HG03520 (cell line): ENCODE measurements at regions not wholly inside any gene's neighbourhood (a gene's known extent, or its start where the extent isn't known, plus 50 kb on each side); places are given as distances from the start of the nearest gene placed in this dataset.
"Not testable (repeated sequence)": the region's sequence is repeated elsewhere in the genome, so short reads cannot be mapped to it uniquely, and the experiment has no call there.

Experiments
- ATAC-seq: cut with Tn5 transposase; IDR thresholded peaks from one replicate; pipeline ENCODE4 v1.9.1; 2021; ENCODE audit warnings: mild to moderate bottlenecking, moderate library complexity; ENCODE audit not compliant: unreplicated experiment

GRCh38 chr3:155995525-155996370, 124.6 kb upstream of the KCNAB1 start:
- ATAC-seq = peak; percentile 61

- ATAC-seq = no peak
Observed at GRCh38 chr3:155996882-155997281, 123.5 kb upstream of the KCNAB1 start.

GRCh38 chr3:155998173-155998572, 122.2 kb upstream of the KCNAB1 start:
- ATAC-seq = not testable (repeated sequence)

GRCh38 chr3:156005736-156006135, 114.6 kb upstream of the KCNAB1 start:
- no peak for ATAC-seq

GRCh38 chr3:156010829-156011228, 109.5 kb upstream of the KCNAB1 start:
- ATAC-seq = no peak

GRCh38 chr3:156014489-156014888, 105.9 kb upstream of the KCNAB1 start:
- ATAC-seq = no peak

GRCh38 chr3:156016902-156017301, 103.5 kb upstream of the KCNAB1 start:
- no peak for ATAC-seq

- no peak for ATAC-seq
Observed at GRCh38 chr3:156017352-156018030, 102.9 kb upstream of the KCNAB1 start.

GRCh38 chr3:156024904-156025533, 95.4 kb upstream of the KCNAB1 start:
- no peak for ATAC-seq

GRCh38 chr3:156029208-156029607, 91.2 kb upstream of the KCNAB1 start:
- ATAC-seq = no peak

- ATAC-seq = no peak
Observed at GRCh38 chr3:156030723-156031122, 89.7 kb upstream of the KCNAB1 start.

GRCh38 chr3:156033428-156033827, 87.0 kb upstream of the KCNAB1 start:
- ATAC-seq = no peak

GRCh38 chr3:156035158-156035557, 85.2 kb upstream of the KCNAB1 start:
- no peak for ATAC-seq

GRCh38 chr3:156036258-156037053, 83.9 kb upstream of the KCNAB1 start:
- ATAC-seq = no peak

GRCh38 chr3:156037356-156037755, 83.0 kb upstream of the KCNAB1 start:
- ATAC-seq = no peak

- ATAC-seq = no peak
Observed at GRCh38 chr3:156038869-156039268, 81.5 kb upstream of the KCNAB1 start.

GRCh38 chr3:156040041-156040440, 80.3 kb upstream of the KCNAB1 start:
- ATAC-seq = no peak

GRCh38 chr3:156041216-156041841, 79.0 kb upstream of the KCNAB1 start:
- ATAC-seq = not testable (repeated sequence)

- not testable (repeated sequence) for ATAC-seq
Observed at GRCh38 chr3:156041856-156042255, 78.5 kb upstream of the KCNAB1 start.

- ATAC-seq = not testable (repeated sequence)
Observed at GRCh38 chr3:156043832-156044633, 76.3 kb upstream of the KCNAB1 start.
